AG04450 (cell line): ENCODE measurements at regions not wholly inside any gene's neighbourhood (a gene's known extent, or its start where the extent isn't known, plus 50 kb on each side); places are given as distances from the start of the nearest gene placed in this dataset.

Experiments
- CTCF ChIA-PET: fragments of 300-600, 350-600 bp; formaldehyde crosslinking; extraction: SDS; loops from one replicate; lab custom pipeline; 2022; ENCODE audit warnings: antibody characterized with exemption, inconsistent platforms; lab: Charles Lee
- POLR2A ChIA-PET: fragments of 350-600 bp; formaldehyde crosslinking; extraction: SDS; loops from one replicate; lab custom pipeline; 2021; ENCODE audit warnings: antibody characterized with exemption, inconsistent platforms; lab: Yijun Ruan, JAX
- DNase-seq: peaks from one replicate; pipeline ENCODE4 v3.0.0-alpha.2; 2011; ENCODE audit warnings: low read depth, low spot score
- H3K27ac ChIP-seq: one replicate; pipeline ENCODE4 v1.5.1; 2012; ENCODE audit warnings: low read depth, low read length, control low read depth
- H3K27me3 ChIP-seq: one replicate; pipeline ENCODE4 v1.6.0; 2012; ENCODE audit warnings: low read length; ENCODE audit not compliant: control insufficient read depth, insufficient read depth
- H3K4me3 ChIP-seq: 2 replicates; pipeline ENCODE4 v1.5.1; 2011; ENCODE audit warnings: mild to moderate bottlenecking, low read depth, low read length, control low read depth
- H3K9me3 ChIP-seq: 2 replicates; pipeline ENCODE4 v1.5.1; 2012; ENCODE audit warnings: low read length; ENCODE audit not compliant: control insufficient read depth, insufficient read depth
- TF ChIP-seq, protein P1 (sequence below): IDR thresholded peaks from 2 replicates; pipeline ENCODE4 v1.5.1; 2011; ENCODE audit warnings: low read depth, low read length, control low read depth, inconsistent platforms

DNA sequence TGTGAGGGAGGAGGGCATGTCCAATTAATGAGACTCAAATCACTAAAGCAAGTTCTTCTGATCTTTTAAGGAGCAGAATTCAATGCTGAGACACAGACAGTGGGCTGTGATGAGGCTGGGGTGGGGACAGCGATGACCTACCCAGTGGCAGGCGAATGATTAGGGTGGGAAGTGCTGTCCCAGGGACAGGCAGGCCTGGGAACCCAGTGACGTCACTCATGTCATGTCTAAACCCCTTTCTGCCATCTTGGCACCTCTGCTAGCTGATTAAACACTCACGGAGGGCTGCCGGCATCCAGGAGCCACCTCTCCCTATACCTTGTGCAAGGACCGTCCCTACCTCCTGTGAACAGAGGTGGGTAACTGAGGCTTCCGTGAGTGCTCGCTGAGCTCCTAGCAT, 1235.2 kb downstream of the TBC1D22A start:
- CTCF ChIA-PET = no interaction called here

GRCh38 chr22:47997052-47997590, 1234.7 kb downstream of the TBC1D22A start:
- DNase-seq = no peak
- H3K4me3 ChIP-seq = no peak overlapping the region
- H3K9me3 ChIP-seq = peaks cover 62% of the 10 kb centered on the region
- no peaks in the 10 kb centered on the region for H3K27me3 ChIP-seq
- ChIA-PET CTCF (no interaction called here), POLR2A (no interaction called here)
- TF ChIP-seq, protein P1, sequence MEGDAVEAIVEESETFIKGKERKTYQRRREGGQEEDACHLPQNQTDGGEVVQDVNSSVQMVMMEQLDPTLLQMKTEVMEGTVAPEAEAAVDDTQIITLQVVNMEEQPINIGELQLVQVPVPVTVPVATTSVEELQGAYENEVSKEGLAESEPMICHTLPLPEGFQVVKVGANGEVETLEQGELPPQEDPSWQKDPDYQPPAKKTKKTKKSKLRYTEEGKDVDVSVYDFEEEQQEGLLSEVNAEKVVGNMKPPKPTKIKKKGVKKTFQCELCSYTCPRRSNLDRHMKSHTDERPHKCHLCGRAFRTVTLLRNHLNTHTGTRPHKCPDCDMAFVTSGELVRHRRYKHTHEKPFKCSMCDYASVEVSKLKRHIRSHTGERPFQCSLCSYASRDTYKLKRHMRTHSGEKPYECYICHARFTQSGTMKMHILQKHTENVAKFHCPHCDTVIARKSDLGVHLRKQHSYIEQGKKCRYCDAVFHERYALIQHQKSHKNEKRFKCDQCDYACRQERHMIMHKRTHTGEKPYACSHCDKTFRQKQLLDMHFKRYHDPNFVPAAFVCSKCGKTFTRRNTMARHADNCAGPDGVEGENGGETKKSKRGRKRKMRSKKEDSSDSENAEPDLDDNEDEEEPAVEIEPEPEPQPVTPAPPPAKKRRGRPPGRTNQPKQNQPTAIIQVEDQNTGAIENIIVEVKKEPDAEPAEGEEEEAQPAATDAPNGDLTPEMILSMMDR = no peak
- H3K27ac ChIP-seq = no peak overlapping the region

More for the DNA sequence above, 1235.2 kb downstream of the TBC1D22A start:
- no peak overlapping the region for H3K27ac ChIP-seq
- no peak overlapping the region for H3K4me3 ChIP-seq
- H3K27me3 ChIP-seq = no peaks in the 10 kb centered on the region
- POLR2A ChIA-PET = no interaction called here
- TF ChIP-seq, protein P1 = no peak
- H3K9me3 ChIP-seq = peaks cover 67% of the 10 kb centered on the region
- no peak for DNase-seq

DNA sequence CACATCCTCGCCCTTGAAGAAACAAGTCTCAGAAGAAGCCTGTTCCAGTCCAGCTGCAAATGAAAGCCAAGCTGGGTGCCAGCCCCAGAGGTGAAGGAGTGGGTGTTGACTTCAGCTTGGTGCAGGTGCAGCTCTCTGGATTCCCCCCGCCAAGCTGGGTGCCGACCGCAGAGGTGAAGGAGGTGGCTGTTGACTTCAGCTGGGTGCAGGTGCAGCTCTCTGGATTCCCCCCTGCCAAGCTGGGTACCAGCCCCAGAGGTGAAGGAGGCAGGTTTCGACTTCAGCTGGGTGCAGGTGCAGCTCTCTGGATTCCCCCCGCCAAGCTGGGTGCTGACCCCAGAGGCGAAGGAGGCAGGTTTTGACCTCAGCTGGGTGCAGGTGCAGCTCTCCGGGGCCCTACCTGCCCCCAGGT, 1234.0 kb downstream of the TBC1D22A start:
- Histone ChIP-seq H3K4me3 (no peak overlapping the region), H3K27me3 (no peaks in the 10 kb centered on the region), H3K27ac (no peak overlapping the region), H3K9me3 (peaks cover 59% of the 10 kb centered on the region)
- DNase-seq = no peak
- POLR2A ChIA-PET = no interaction called here
- CTCF ChIA-PET = no interaction called here
- TF ChIP-seq, protein P1 = no peak

GRCh38 chr22:47995718-47996117, 1233.3 kb downstream of the TBC1D22A start:
- TF ChIP-seq, protein P1 = no peak
- H3K27ac ChIP-seq = no peak overlapping the region
- H3K27me3 ChIP-seq = no peaks in the 10 kb centered on the region
- no peak for DNase-seq
- ChIA-PET POLR2A (no interaction called here), CTCF (no interaction called here)
- no peak overlapping the region for H3K4me3 ChIP-seq
- H3K9me3 ChIP-seq = peaks cover 60% of the 10 kb centered on the region

- POLR2A ChIA-PET = no interaction called here
- no peak for DNase-seq
- H3K9me3 ChIP-seq = peaks cover 62% of the 10 kb centered on the region
- no peak overlapping the region for H3K4me3 ChIP-seq
- H3K27ac ChIP-seq = no peak overlapping the region
- TF ChIP-seq, protein P1 = no peak
- CTCF ChIA-PET = no interaction called here
- no peaks in the 10 kb centered on the region for H3K27me3 ChIP-seq
Observed at GRCh38 chr22:47995264-47995627, 1232.8 kb downstream of the TBC1D22A start.
